Activated CD4-positive, alpha-beta T cell treated with anti-CD3 and anti-CD28 coated beads for 48 hours (primary cell): ENCODE measurements at regions not wholly inside any gene's neighbourhood (a gene's known extent, or its start where the extent isn't known, plus 50 kb on each side); places are given as distances from the start of the nearest gene placed in this dataset.

Source experiments
- DNase-seq: peaks from one replicate; pipeline ENCODE4 v3.0.0-alpha.2; 2020

- no peak for DNase-seq
Observed at GRCh38 chr6:168896321-168896720, 357.3 kb downstream of the THBS2 start.

GRCh38 chr6:168895102-168895812 is 358.4 kb downstream of the THBS2 start:
- DNase-seq = peak; percentile 86

- DNase-seq = no peak
Observed at GRCh38 chr6:168892031-168892430, 361.6 kb downstream of the THBS2 start.

- DNase-seq = no peak
Observed at GRCh38 chr6:168890981-168891365, 362.7 kb downstream of the THBS2 start.

GRCh38 chr6:168890306-168890980 is 363.2 kb downstream of the THBS2 start:
- DNase-seq = no peak

GRCh38 chr6:168888786-168889345 is 364.8 kb downstream of the THBS2 start:
- no peak for DNase-seq

- no peak for DNase-seq
Observed at GRCh38 chr6:168888102-168888501, 365.5 kb downstream of the THBS2 start.

- DNase-seq = no peak
Observed at GRCh38 chr6:168887621-168888020, 366.0 kb downstream of the THBS2 start.

GRCh38 chr6:168886964-168887363 is 366.7 kb downstream of the THBS2 start:
- no peak for DNase-seq

GRCh38 chr6:168885751-168886742 is 367.6 kb downstream of the THBS2 start:
- DNase-seq = no peak

GRCh38 chr6:168885196-168885595 is 368.4 kb downstream of the THBS2 start:
- DNase-seq = no peak

GRCh38 chr6:168884646-168885086 is 369.0 kb downstream of the THBS2 start:
- peak; percentile 83 for DNase-seq

- DNase-seq = no peak
Observed at GRCh38 chr6:168884050-168884645, 369.5 kb downstream of the THBS2 start.

GRCh38 chr6:168883410-168884049 is 370.1 kb downstream of the THBS2 start:
- DNase-seq = no peak

GRCh38 chr6:168880271-168880670 is 373.4 kb downstream of the THBS2 start:
- no peak for DNase-seq

GRCh38 chr6:168877821-168878282 is 375.8 kb downstream of the THBS2 start:
- DNase-seq = no peak

GRCh38 chr6:168876956-168877355 is 376.7 kb downstream of the THBS2 start:
- no peak for DNase-seq

GRCh38 chr6:168875811-168876576 is 377.7 kb downstream of the THBS2 start:
- DNase-seq = no peak

- DNase-seq = no peak
Observed at GRCh38 chr6:168874637-168875036, 379.0 kb downstream of the THBS2 start.

- no peak for DNase-seq
Observed at GRCh38 chr6:168873278-168874190, 380.1 kb downstream of the THBS2 start.
